HG02970 (cell line): ENCODE measurements at regions not wholly inside any gene's neighbourhood (a gene's known extent, or its start where the extent isn't known, plus 50 kb on each side); places are given as distances from the start of the nearest gene placed in this dataset.

ENCODE experiments used
- ATAC-seq: cut with Tn5 transposase; IDR thresholded peaks from one replicate; pipeline ENCODE4 v1.9.1; 2021; ENCODE audit warnings: mild to moderate bottlenecking, moderate library complexity, moderate number of reproducible peaks; ENCODE audit not compliant: unreplicated experiment, low FRiP score

- ATAC-seq: no peak
Measured at GRCh38 chr18:61039251-61039650, 294.0 kb upstream of the CDH20 start.

GRCh38 chr18:61047794-61048193 lies 285.4 kb upstream of the CDH20 start:
- no peak for ATAC-seq

DNA sequence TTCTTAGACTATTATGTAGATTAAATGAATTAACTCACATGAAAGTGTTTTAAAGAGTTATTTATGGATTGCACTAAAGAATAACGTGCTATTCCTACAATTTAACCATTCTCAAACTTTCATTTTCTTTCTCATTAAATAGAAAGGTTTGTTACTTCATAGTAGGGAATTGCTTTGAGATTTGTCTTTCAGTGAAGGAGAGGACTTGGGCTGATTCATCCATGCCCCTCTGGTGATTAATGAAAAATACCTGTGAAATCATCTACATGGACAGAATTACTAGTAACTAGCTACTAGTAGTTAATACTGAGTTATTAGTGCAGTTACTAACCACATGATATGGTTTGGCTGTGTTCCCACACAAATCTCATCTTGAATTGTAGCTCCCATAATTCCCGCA lies 275.8 kb upstream of the CDH20 start:
- no peak for ATAC-seq

- no peak for ATAC-seq
Measured at GRCh38 chr18:61062258-61062657, 271.0 kb upstream of the CDH20 start.

DNA sequence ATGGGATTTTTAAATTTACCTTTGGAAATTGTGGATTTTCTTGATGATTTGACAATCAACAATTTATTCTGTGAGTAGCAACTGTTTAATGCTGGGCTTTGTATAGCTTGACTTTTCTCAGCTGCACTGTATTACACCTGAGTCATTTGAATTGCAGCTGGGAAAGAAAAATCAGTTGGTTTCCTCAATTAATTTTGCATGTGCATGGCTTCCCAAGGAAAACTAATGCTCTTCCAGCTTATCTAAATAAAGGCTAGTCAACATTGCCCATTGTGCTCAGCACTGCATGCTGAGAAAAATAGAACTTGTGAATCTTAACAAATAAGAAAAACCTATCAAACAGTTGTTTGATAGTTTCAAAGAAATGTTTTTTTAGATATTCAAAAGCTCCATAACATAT lies 268.3 kb upstream of the CDH20 start:
- ATAC-seq: no peak

- ATAC-seq: no peak
Measured at GRCh38 chr18:61076986-61077385, 256.2 kb upstream of the CDH20 start.

- no peak for ATAC-seq
Measured at GRCh38 chr18:61079714-61080113, 253.5 kb upstream of the CDH20 start.

- no peak for ATAC-seq
Measured at GRCh38 chr18:61080954-61081528, 252.2 kb upstream of the CDH20 start.

DNA sequence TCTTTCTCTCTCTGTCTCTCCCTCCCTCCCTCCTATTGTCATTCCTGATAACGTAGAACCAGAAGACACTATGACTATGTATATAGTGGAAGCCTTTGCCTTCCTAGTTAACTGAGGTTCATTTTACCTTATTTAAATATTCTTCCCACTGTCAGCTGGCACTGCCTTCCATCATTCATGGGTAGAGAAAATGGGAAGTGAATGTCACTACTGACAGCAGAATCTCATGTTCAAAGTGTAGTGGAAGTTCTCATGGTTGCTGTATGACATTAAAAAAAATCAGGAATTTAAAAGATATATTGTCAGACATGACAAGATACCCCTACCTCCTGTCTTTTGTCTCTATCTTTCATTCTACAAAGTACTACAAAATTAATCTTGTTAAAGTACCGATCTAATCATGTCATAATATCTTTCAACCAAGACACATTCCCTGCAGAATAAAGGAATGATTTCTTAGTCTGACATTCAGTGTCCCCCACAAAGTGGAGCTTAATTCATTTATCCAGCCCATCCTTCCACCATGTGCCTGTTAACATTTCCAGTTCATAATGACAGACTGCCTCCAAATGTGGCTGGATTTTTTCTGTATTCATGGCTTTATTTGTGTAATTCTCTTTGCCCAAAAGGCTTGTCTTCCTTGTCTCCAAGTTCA lies 250.1 kb upstream of the CDH20 start:
- no peak for ATAC-seq

DNA sequence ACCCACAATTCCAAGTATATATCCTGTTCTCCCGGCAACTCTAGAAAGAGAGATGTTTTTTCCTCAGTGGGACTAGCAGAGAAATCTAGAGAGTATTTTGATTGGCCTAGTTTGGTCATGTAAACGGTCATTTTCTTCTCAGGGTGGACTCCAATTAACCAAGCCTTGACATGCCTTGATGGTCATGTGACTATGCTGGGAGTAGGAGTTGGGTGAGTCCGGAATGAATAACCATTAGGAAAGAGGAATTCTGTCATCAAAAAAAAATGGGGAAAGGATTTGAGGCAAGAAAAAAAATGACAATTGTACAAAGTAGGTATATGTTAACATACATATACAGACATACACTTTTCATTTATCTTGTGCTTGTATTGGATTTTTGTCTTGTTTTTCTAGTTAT lies 248.2 kb upstream of the CDH20 start:
- ATAC-seq: no peak

DNA sequence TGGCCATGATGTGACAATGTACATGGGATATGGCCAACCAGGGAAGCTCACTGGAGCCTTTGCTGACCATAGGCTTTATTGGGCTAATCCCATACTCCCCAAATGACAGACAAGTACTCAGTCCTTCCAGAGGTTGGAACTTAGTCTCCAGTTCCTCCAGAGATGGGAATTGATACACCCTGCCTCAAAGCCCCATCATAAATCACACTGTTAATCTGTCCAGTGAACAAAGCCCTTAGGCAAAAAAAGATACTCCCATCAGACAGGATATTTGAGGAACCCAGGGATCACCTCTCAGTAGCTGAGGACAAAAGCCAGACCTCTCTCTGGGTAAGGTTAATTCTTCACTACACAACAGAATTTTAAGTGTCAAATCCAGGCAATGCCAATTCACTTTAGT lies 247.5 kb upstream of the CDH20 start:
- ATAC-seq: no peak

DNA sequence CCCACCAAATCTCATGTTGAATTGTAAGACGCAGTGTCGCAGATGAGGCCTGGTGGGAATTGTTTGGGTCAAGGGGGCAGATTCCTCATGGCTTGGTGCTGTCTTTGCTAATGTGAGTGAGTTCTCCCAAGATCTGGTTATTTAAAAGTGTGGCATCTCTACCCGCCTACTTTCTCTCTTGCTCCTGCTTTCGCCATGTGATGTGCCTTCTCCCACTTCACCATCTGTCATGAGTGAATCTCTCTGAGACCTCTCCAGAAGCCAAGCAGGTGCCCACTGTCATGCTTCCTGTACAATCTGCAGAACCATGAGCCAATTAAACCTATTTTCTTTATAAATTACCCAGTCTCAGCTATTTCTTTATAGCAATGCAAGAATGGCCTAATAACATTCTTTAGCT lies 246.6 kb upstream of the CDH20 start:
- no peak for ATAC-seq

DNA sequence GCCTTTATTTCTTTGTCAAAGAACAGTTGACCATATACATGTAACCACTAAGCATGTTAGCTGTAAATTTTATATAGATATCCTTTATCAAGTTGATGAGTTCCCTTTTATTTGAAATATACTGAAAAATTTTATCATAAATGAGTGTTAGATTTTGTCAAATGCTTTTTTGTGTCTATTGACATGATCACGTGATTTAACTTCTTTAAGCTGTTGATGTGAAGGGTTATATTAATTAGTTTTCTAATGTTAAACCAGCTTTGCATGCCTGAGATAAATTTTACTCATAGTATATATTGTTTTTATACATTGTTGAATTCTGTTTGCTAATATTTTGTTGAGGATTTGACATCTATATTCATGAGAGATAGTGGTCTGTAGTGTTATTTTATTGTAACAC lies 241.9 kb upstream of the CDH20 start:
- ATAC-seq: no peak

DNA sequence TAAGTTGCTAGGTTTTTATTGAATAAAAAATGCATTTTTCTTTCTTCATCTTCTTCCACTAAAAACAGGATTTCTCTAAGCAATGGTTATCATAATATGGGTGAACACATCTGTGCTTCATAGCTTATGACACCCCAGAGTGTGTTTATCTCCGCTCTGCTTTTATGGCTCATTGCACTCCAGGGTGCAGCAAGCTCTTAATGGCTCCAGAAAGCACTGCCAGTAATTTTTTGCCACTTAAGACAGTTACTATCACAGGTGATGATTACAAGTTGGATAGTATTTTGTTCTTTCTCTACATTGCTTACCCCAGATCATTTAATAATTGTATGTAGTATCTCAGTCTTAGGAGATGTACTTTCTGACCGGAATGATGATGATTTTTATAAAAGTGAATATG lies 239.3 kb upstream of the CDH20 start:
- ATAC-seq: no peak

- ATAC-seq: no peak
Measured at GRCh38 chr18:61096226-61096625, 237.0 kb upstream of the CDH20 start.

DNA sequence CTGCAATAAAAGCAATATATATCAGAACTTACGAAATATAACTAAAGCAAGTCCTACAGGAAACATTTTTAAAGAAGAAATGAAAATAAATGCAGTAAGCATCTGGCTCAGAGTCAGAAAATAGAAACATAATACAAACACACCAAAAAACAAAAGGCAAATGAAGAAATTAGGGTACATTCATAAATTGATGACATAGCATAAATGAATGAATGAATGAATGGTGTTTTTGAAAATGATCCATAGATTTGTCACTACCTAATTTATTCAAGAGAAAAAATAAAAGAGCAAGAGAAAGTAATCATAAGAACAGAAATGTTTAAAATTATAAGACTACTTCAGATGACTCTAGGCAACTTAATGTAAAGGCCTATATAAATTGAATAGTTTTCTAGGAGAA lies 226.1 kb upstream of the CDH20 start:
- ATAC-seq: no peak

DNA sequence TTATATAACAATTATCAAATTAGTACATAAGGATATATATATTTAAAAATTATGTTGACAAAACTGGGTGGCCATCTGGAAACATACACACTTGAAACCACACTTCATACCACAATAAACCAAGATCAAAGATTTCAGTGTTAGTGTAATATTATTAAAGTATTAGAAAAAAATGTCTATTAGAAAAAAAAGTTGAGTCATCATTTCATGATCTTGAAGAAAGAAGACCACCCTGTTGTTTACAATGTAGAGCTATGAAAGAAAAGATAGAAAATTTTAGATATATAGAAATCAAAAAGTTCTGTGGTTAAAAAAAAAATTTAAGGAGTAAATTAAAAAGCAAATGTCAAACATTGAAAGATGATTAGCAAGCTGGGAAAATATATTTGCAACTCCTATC lies 224.5 kb upstream of the CDH20 start:
- no peak for ATAC-seq

DNA sequence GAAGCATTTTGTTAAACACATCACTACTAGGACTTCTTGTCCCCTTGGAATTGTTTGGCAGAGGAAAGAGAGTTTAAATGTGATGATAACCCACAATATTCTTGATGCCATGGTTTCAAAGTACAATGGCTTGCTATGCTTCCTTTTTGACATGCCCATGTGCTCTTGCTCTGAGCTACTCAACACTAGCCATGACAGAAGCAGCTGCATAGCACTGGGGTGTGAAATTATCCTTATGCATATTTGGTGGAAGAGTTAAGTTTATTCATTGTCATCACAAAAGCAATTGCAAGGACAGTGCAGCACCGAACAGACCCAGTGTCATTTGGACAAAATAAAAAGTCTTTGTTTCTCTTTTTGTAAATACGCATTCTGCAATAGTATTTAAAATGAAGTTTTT lies 209.9 kb upstream of the CDH20 start:
- ATAC-seq: no peak

- ATAC-seq: no peak
Measured at GRCh38 chr18:61127714-61128467, 205.3 kb upstream of the CDH20 start.

DNA sequence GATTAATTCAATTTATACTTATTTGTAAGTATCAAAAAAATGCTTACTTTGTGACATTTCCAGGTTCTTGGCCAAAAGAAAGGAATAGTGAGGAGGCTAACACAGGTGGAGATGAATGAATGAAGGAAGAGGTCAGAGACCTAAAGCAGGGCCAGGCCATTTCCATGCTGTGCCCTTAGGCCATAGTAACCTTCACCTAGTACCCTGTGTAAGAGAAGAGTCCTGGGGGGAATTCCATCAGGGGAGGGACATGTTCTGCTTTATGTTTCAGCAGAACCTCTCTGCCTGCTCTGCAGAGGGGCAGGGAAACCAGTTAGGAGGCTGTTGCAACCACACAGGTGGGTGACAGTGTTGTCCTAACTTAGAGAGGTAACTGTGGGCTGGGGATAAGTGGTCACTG lies 204.2 kb upstream of the CDH20 start:
- ATAC-seq: no peak

- ATAC-seq: no peak
Measured at GRCh38 chr18:61132031-61132430, 201.2 kb upstream of the CDH20 start.

- ATAC-seq: no peak
Measured at GRCh38 chr18:61133783-61134182, 199.4 kb upstream of the CDH20 start.
